Transverse colon (tissue), 4 donors: ENCODE measurements at regions not wholly inside any gene's neighbourhood (a gene's known extent, or its start where the extent isn't known, plus 50 kb on each side); places are given as distances from the start of the nearest gene placed in this dataset.

Experiments
- DNase-seq: peaks from one replicate; pipeline ENCODE4 v3.0.0-alpha.2; 2019
- H3K27ac ChIP-seq, 4 donors: fragments of 200-600 bp; sonication (generic); 2 replicates each; pipeline ENCODE4 v1.5.1; 2016 to 2018; ENCODE audit warnings: inconsistent platforms in 4 of 4
- H3K27me3 ChIP-seq: fragments of 200-600 bp; sonication (generic); 2 replicates; pipeline ENCODE4 v1.5.1; 2017; ENCODE audit warnings: inconsistent platforms
- H3K36me3 ChIP-seq, 4 donors: fragments of 200-600 bp; sonication (generic); 2 replicates each; pipeline ENCODE4 v1.5.1; 2017 to 2019; ENCODE audit warnings: inconsistent platforms in 4 of 4
- H3K4me1 ChIP-seq, 4 donors: fragments of 200-600 bp; sonication (generic); 2 replicates each; pipeline ENCODE4 v1.5.1; 2017 to 2020; ENCODE audit warnings: inconsistent platforms in 4 of 4
- H3K4me3 ChIP-seq, 4 donors: fragments of 200-600 bp; sonication (generic); 1 replicate in 1 of 4; 2 replicates in 3 of 4; pipeline versions ENCODE4 v1.5.1 to v1.6.1; 2017 to 2019; ENCODE audit warnings: inconsistent platforms in 4 of 4
- H3K9me3 ChIP-seq, 2 donors: fragments of 200-600 bp; sonication (generic); 2 replicates each; pipeline ENCODE4 v1.5.1; 2017 to 2019; ENCODE audit warnings: inconsistent platforms in 2 of 2
- CTCF ChIP-seq, 5 experiments: fragments of 200-600 bp in 3 of 5; fragments of 450-650 bp in 2 of 5; sonication (generic) in 3 of 5; IDR thresholded peaks; 1 replicate in 2 of 5; 2 replicates in 3 of 5; pipeline ENCODE4 v1.5.1; 2016 to 2017; ENCODE audit warnings: antibody characterized with exemption in 5 of 5, inconsistent platforms in 3 of 5, mild to moderate bottlenecking in 2 of 5, moderate library complexity in 1 of 5
- EP300 ChIP-seq: sonication (generic); formaldehyde crosslinking; IDR thresholded peaks from one replicate; pipeline ENCODE4 v1.6.1; 2017; ENCODE audit warnings: antibody characterized with exemption, low read depth
- POLR2A ChIP-seq: fragments of 450-650 bp; IDR thresholded peaks from one replicate; pipeline ENCODE4 v1.6.1; 2016; ENCODE audit warnings: antibody characterized with exemption, mild to moderate bottlenecking, moderate library complexity
- POLR2AphosphoS5 ChIP-seq, 3 donors: sonication (generic); formaldehyde crosslinking; IDR thresholded peaks; one replicate each; pipeline ENCODE4 v1.6.1; 2016; ENCODE audit warnings: antibody characterized with exemption in 3 of 3
- WGBS, 2 donors: methylation state at CpG; one replicate each; pipeline ENCODE4 v1.1.5; 2018; ENCODE audit warnings: low coverage in 1 of 2; 5-methylcytosine and 5-hydroxymethylcytosine counted together
- in situ Hi-C, 4 donors: fragments of 200-750 bp; cut with MboI; loops; one replicate each; pipeline versions ENCODE4 v1.15.0 to v1.15.1; 2017; ENCODE audit warnings: low sequenced_read_pairs in 3 of 4, low pct_ligation_motif_present in 1 of 4, low pct_unique_long_range_greater_than_20kb in 1 of 4
- intact Hi-C: fragments of 100-400 bp; cut with DNase I; formaldehyde crosslinking; loops from one replicate; pipeline ENCODE4 v1.15.1; 2023; ENCODE audit warnings: low total_unique reads

- in situ Hi-C loops: no loop called here
- peaks cover 0 to 10% of the 10 kb centered on the region in 2 donors for H3K9me3 ChIP-seq
- TF ChIP-seq CTCF (IDR thresholded peaks at IDR 0.05) (no peak), POLR2A (no peak)
- no peak for DNase-seq
- 70 to 100% methylated on average over 1 of the region's 1 CpG for WGBS, 2 donors
- no peaks in the 10 kb centered on the region for H3K27me3 ChIP-seq
- no peaks in the 10 kb centered on the region for H3K36me3 ChIP-seq
- no peak overlapping the region for H3K4me3 ChIP-seq
- no peaks in the 10 kb centered on the region for H3K4me1 ChIP-seq
- no peak overlapping the region for H3K27ac ChIP-seq
- intact Hi-C loops: no loop called here
These were observed 68.6 kb upstream of the COMTD1 start for GRCh38 chr10:75304313-75304712.

- Histone ChIP-seq H3K9me3 (peaks cover 0 to 10% of the 10 kb centered on the region in 2 donors), H3K4me3 (no peak overlapping the region), H3K4me1 (no peaks in the 10 kb centered on the region), H3K27me3 (no peaks in the 10 kb centered on the region), H3K27ac (no peak overlapping the region), H3K36me3 (no peaks in the 10 kb centered on the region)
- WGBS, 2 donors: 87 to 100% methylated on average over 1 to 2 of the region's 2 CpGs
- DNase-seq: no peak
- TF ChIP-seq POLR2A (no peak), EP300 (no peak), CTCF (IDR thresholded peaks at IDR 0.05) (no peak), POLR2AphosphoS5 (IDR thresholded peaks at IDR 0.05) (no peak)
- intact Hi-C loops: no loop called here
- in situ Hi-C loops: no loop called here
These were observed 67.5 kb upstream of the COMTD1 start for GRCh38 chr10:75303045-75303777.

- no peak overlapping the region for H3K27ac ChIP-seq
- no peaks in the 10 kb centered on the region for H3K27me3 ChIP-seq
- no peak for DNase-seq
- WGBS, 2 donors: 64 to 82% methylated on average over 1 of the region's 1 CpG
- TF ChIP-seq POLR2AphosphoS5 (IDR thresholded peaks at IDR 0.05): no peak
- TF ChIP-seq POLR2A: no peak
- no peak for TF ChIP-seq CTCF (IDR thresholded peaks at IDR 0.05)
- no peak for TF ChIP-seq EP300
- in situ Hi-C loops (no loop called here), intact Hi-C loops (no loop called here)
- peaks cover 0 to 10% of the 10 kb centered on the region in 2 donors for H3K9me3 ChIP-seq
- H3K4me1 ChIP-seq: no peaks in the 10 kb centered on the region
- H3K4me3 ChIP-seq: no peak overlapping the region
- H3K36me3 ChIP-seq: no peaks in the 10 kb centered on the region
These were observed 66.3 kb upstream of the COMTD1 start for GRCh38 chr10:75302029-75302428.

GRCh38 chr10:75297021-75297599 is 61.4 kb upstream of the COMTD1 start:
- Histone ChIP-seq H3K27me3 (no peaks in the 10 kb centered on the region), H3K36me3 (no peaks in the 10 kb centered on the region), H3K27ac (peak overlapping the region in 2 of 4 donors; percentile 84 to 86), H3K4me1 (peaks cover 4 to 20% (median 16%) of the 10 kb centered on the region in 4 donors), H3K4me3 (no peak overlapping the region), H3K9me3 (peaks cover 0 to 7% of the 10 kb centered on the region in 2 donors)
- intact Hi-C loops (no loop called here), in situ Hi-C loops (no loop called here)
- WGBS, 2 donors: 45 to 56% methylated on average over 2 of the region's 2 CpGs
- TF ChIP-seq POLR2AphosphoS5 (IDR thresholded peaks at IDR 0.05): no peak
- no peak for TF ChIP-seq POLR2A
- no peak for TF ChIP-seq EP300
- no peak for TF ChIP-seq CTCF (IDR thresholded peaks at IDR 0.05)
- DNase-seq: no peak
